ENCODE measurements at regions not wholly inside any gene's neighbourhood (a gene's known extent, or its start where the extent isn't known, plus 50 kb on each side); places are given as distances from the start of the nearest gene placed in this dataset.

DNA sequence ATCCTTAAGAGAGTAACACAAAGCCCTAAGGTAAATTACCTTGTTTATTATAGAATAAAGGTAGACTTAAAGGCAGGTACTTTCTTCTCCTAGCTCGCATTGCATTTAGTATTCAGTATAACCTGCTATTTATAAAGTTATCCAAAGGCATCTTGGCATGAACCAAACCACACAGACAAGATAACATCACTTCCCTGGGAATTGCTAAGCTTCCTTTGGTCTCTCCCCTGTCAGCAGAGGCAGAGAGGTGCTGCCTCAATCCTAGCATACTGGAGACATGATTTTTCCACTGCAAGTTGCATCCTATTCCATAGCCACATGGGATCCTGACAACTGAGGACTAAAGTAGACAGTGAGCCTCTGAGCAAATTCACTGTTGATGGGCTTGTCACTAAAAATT, 101.7 kb upstream of the IL6 start:
- peak; percentile 28 for DNase-seq (ENCODE audit: low read depth)

GRCh38 chr7:22624781-22625180, 102.2 kb upstream of the IL6 start:
- no peak for DNase-seq (ENCODE audit: low read depth)

DNA sequence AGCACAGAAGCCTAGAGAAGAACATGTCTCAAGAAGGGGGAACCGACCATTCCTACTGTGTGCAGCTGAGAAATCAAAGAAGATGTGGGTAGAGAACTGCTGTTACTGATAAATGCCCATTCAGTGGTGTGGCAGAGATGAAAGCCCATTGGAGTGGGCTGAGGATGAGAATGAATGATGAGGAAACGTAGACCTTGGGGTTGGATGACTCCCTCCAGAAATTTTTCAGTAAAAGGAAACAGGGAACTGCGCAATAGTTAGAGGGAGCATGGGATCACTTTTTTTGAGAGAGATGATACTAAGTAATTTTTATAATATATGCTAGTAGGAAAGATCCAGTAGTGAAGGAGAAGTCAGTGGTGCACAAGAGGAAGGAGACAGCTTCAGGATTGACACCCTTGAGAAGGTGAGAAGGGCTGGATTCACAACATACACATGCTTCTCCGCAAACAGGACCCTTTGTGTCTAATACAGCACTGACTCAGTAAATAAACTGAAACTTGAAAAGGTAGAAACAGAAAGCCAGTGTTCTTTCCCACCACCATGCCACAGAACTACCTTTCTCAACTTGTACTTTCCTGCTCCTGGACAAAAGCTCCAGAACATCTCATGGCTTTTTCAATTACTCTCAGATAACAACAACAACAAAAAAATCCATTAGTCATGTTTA, 104.7 kb upstream of the IL6 start:
- no peak for DNase-seq (ENCODE audit: low read depth)

DNA sequence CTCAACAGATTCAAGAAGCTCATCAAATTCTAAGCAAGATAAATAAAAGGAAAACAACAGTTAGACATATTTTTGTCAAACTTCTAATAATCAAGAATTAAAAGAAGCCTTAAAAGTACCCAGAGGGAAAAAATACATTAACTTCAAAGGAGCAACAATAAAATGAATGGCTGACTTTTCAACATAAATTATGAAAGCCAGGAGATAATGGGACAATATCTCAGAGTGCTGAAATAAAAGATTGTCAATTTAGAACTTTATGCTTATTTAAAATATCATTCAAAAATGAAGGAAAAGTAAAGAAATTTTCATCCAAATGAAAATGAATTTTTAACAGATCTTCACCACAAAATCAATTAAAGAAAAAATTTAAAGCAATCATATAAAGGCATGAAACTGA, 108.5 kb upstream of the IL6 start:
- no peak for DNase-seq (ENCODE audit: low read depth)

DNA sequence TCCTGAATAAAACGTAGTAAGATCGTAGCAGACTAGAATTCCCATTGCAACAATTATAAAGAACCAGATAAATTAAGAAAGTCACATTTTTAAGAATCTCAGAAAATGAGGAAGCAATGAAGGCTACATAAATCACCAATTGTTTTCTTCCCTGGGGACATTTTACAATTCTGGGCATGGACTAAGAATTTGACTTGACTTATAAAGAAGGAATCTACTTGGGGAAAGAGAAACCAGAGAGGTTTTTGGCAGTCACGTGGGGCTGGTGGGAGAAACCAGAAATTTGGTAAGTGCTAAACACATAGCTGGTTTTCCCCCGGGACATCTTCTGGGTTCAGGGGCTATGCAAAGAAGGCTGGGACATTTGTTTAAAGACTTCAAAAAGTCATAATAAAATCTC, 109.8 kb upstream of the IL6 start:
- DNase-seq (ENCODE audit: low read depth): peak; percentile 79

GRCh38 chr7:22613496-22613895, 113.5 kb upstream of the IL6 start:
- DNase-seq (ENCODE audit: low read depth): no peak

- no peak for DNase-seq (ENCODE audit: low read depth)
Observed at GRCh38 chr7:22612776-22613175, 112.8 kb upstream of the STEAP1B start.

DNA sequence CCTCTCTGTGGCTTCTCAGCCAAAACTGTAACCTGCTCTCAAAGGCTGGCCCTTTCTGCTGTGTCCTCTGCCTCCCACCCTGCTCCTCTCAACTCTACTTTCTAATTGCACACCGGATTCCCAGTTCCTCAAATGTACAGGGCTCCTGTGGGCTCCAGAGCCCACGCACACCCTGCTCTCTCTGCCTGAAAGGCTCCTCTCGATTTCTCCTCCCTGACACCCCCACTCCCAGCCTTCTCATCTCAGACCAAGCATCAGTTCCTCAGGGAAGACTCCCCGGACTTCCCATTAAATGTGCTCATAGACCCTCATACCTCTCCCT, 111.7 kb upstream of the STEAP1B start:
- no peak for DNase-seq (ENCODE audit: low read depth)

GRCh38 chr7:22610951-22611757, 111.2 kb upstream of the STEAP1B start:
- DNase-seq (ENCODE audit: low read depth): no peak

DNA sequence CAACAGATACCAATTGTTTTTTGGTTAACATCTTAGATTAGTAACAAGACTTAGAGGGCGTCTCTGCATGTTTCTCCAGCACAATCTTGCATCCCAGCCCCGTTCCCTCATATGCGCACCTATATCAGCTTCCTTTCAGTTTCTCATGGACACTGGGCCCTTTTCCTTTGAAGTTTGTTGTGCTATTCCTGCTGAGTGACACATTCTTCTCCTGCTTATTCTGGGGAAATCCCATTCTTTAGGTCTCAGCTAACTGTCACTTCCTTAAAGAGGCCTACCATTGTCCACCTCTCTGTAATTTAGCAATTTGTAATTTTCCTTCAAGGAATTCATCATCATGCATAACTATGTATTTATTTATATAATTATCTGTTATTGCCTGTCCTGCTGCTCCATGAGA, 110.3 kb upstream of the STEAP1B start:
- DNase-seq (ENCODE audit: low read depth): peak; percentile 57

GRCh38 chr7:22607180-22607579, 107.2 kb upstream of the STEAP1B start:
- DNase-seq (ENCODE audit: low read depth): no peak

DNA sequence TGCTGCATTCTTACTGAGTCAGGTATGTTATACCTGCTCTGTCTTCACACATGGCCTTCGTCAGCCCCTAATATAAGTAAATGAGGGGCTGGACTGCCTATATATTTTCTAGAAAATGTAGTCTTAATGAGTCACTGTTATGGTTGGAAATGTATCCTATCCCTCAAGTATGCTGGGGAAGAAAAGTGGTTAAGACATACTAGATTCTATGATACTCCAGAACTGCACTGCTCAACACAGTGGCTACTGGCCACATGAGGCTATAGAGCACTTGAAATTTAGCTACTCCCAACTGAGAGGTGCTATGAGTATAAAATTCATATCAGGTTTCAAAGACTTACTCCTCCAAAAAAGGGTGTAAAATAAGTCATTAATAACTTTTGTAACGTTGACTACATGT, 104.3 kb upstream of the STEAP1B start:
- DNase-seq (ENCODE audit: low read depth): no peak

GRCh38 chr7:22601812-22602565, 102.0 kb upstream of the STEAP1B start:
- DNase-seq (ENCODE audit: low read depth): peak; percentile 68

GRCh38 chr7:22601408-22601807, 101.4 kb upstream of the STEAP1B start:
- DNase-seq (ENCODE audit: low read depth): no peak

DNA sequence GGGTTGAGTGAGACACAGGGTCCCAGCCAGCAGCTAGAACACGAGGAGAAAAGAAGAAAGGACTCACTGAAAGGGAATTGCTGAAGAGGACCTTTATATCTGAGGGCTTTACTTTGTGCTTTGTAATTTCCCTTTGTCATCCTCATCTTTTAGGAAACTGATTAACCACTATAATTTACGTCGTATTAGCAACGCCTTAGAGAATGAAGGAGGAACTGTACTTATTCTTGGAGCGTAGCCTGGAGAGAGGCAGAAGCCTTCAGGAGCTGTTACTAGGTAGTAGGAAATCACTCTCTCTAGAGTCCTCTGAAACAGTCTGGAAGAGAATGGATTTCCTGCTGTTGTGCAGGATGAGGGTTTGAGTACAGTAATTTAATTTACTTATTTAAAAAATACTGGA, 101.0 kb upstream of the STEAP1B start:
- DNase-seq (ENCODE audit: low read depth): no peak

DNA sequence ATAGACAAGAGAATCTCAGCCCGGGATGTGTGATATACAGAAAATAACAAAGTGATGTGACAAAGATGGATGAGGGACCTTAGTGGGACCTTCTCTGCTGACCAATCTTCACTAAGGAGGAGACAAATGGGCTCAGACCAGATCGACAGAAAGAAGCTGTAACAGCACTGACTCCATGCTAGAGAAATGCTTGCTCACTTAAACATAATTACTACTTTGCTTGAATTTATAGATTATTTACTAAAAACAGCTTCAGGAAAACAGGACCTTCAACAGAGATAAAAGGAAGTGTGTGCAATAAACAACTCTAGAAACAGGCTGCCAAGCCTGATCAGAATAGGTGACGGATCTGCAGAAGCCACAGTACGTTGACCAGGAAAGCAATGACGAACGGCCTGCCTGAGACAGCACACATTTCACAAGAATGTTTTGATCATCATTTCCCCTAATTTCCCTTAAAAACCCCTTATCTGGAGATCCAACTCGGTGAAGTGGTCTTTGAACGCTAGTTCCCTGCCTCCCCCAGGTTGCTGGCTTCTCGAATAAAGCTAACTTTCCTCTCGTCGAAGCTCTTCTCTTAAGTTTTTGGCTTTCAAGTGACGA, 98.4 kb upstream of the STEAP1B start:
- DNase-seq (ENCODE audit: low read depth): no peak

- peak; percentile 76 for DNase-seq (ENCODE audit: low read depth)
Observed at GRCh38 chr7:22597844-22598243, 97.9 kb upstream of the STEAP1B start.

- no peak for DNase-seq (ENCODE audit: low read depth)
Observed at GRCh38 chr7:22596763-22597400, 96.9 kb upstream of the STEAP1B start.

DNA sequence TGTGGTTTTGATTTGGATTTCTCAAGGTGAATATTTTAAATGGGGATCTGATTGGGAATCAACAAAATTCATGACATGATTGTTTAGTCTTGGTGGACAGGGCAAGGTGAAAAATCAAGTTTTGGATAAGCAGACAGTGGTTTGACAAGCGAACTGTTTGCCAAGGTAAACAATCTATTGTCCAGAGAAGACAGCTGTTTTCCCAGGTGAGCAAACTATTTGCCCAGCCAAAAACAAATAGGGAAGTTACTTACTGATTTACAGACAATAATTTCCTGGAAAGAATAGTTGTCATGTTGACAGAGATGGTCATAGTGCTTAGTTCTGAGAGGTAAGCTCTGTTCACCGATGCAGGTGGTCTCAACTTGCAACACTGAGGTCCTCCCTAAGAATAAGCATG, 94.0 kb upstream of the STEAP1B start:
- no peak for DNase-seq (ENCODE audit: low read depth)

DNA sequence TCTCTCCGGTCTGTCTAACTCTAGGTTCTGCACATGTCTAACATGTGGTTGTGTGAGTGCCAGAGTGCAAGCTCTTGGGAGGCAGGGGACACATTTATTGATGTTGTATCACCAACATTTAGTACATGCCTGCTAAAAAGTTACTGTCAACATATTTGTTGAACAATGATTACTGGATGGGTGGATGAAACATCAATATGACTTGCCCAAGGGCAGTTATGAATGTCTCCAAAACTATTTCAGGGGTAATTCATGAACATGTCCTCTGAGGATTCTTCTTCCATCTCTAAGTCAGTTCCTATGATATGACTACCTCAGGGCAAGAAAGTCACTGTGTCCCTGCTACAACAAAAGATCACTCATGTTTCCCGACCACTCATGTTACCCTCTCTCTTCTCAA, 91.3 kb upstream of the STEAP1B start:
- no peak for DNase-seq (ENCODE audit: low read depth)

- peak; percentile 76 for DNase-seq (ENCODE audit: low read depth)
Observed at GRCh38 chr7:22589641-22590201, 89.7 kb upstream of the STEAP1B start.

- no peak for DNase-seq (ENCODE audit: low read depth)
Observed at GRCh38 chr7:22588351-22588750, 88.4 kb upstream of the STEAP1B start.

Measured in RPMI7951 (cell line).